SK-N-SH treated with all-trans-retinoic acid at 6 μM for 48 hours (cell line): ENCODE measurements at regions not wholly inside any gene's neighbourhood (a gene's known extent, or its start where the extent isn't known, plus 50 kb on each side); places are given as distances from the start of the nearest gene placed in this dataset.

Experiments used
- ATAC-seq: fragments of 200-7000 bp; cut with Tn5 transposase; 3 replicates; pipeline ENCODE4 v1.9.1; 2020; ENCODE audit warnings: mild to moderate bottlenecking, moderate library complexity
- ARNTL ChIP-seq: fragments of 450-650 bp; formaldehyde crosslinking; IDR thresholded peaks from 2 replicates; pipeline ENCODE4 v1.5.0; 2020; ENCODE audit warnings: low read depth, mild to moderate bottlenecking, moderate library complexity, borderline replicate concordance
- BACH2 ChIP-seq: fragments of 250-450 bp; sonication (Bioruptor Pico); IDR thresholded peaks from 2 replicates; pipeline ENCODE4 v1.9.0; 2021; ENCODE audit warnings: mild to moderate bottlenecking, borderline replicate concordance
- CSDC2 ChIP-seq: fragments of 250-450 bp; sonication (Bioruptor Pico); IDR thresholded peaks from 2 replicates; pipeline ENCODE4 v1.5.0; 2020; ENCODE audit warnings: mild to moderate bottlenecking, moderate library complexity
- ESRRG ChIP-seq: fragments of 250-450 bp; sonication (Bioruptor Pico); IDR thresholded peaks from 2 replicates; pipeline ENCODE4 v1.6.1; 2021; ENCODE audit warnings: mild to moderate bottlenecking
- GLIS3 ChIP-seq: fragments of 250-450 bp; sonication (Bioruptor Pico); IDR thresholded peaks from 2 replicates; pipeline ENCODE4 v1.5.0; 2020; ENCODE audit warnings: mild to moderate bottlenecking, moderate library complexity
- ISL1 ChIP-seq: fragments of 250-450 bp; sonication (Bioruptor Pico); IDR thresholded peaks from 2 replicates; pipeline ENCODE4 v2.1.2; 2022; ENCODE audit warnings: mild to moderate bottlenecking, moderate library complexity
- OSR1 ChIP-seq: fragments of 250-450 bp; sonication (Bioruptor Pico); IDR thresholded peaks from 2 replicates; pipeline ENCODE4 v1.8.0; 2022; ENCODE audit warnings: moderate library complexity, mild to moderate bottlenecking, inconsistent platforms
- PATZ1 ChIP-seq: fragments of 250-450 bp; sonication (Bioruptor Pico); IDR thresholded peaks from 2 replicates; pipeline ENCODE4 v1.8.0; 2020; ENCODE audit warnings: mild to moderate bottlenecking, moderate library complexity, borderline replicate concordance
- RARB ChIP-seq: fragments of 250-450 bp; sonication (Bioruptor Pico); IDR thresholded peaks from 2 replicates; pipeline ENCODE4 v1.8.0; 2021; ENCODE audit warnings: mild to moderate bottlenecking, moderate library complexity
- SNAI2 ChIP-seq: fragments of 250-450 bp; sonication (Bioruptor Pico); IDR thresholded peaks from 2 replicates; pipeline ENCODE4 v1.5.0; 2020; ENCODE audit warnings: mild to moderate bottlenecking, moderate library complexity
- TCF4 ChIP-seq: fragments of 250-450 bp; sonication (Bioruptor Pico); IDR thresholded peaks from 2 replicates; pipeline ENCODE4 v1.8.0; 2021; ENCODE audit warnings: mild to moderate bottlenecking, moderate library complexity, borderline replicate concordance
- TOX ChIP-seq: fragments of 250-450 bp; sonication (Bioruptor Pico); IDR thresholded peaks from 2 replicates; pipeline ENCODE4 v1.8.0; 2021; ENCODE audit warnings: mild to moderate bottlenecking, moderate library complexity, borderline replicate concordance
- TSHZ2 ChIP-seq: fragments of 250-450 bp; sonication (Bioruptor Pico); IDR thresholded peaks from 2 replicates; pipeline ENCODE4 v1.5.0; 2020; ENCODE audit warnings: mild to moderate bottlenecking, moderate library complexity
- ZC3H10 ChIP-seq: fragments of 250-450 bp; sonication (Bioruptor Pico); IDR thresholded peaks from 2 replicates; pipeline ENCODE4 v1.5.1; 2021; ENCODE audit warnings: mild to moderate bottlenecking, moderate library complexity
- ZFP3 ChIP-seq: fragments of 250-450 bp; sonication (Bioruptor Pico); IDR thresholded peaks from 2 replicates; pipeline ENCODE4 v1.5.0; 2020; ENCODE audit warnings: mild to moderate bottlenecking, moderate library complexity
- ZFP30 ChIP-seq: fragments of 450-650 bp; formaldehyde crosslinking; IDR thresholded peaks from 2 replicates; pipeline ENCODE4 v1.5.0; 2022; ENCODE audit warnings: mild to moderate bottlenecking, moderate library complexity
- ZNF565 ChIP-seq: fragments of 450-650 bp; formaldehyde crosslinking; conservative IDR thresholded peaks from 2 replicates; pipeline ENCODE4 v1.5.0; 2020; ENCODE audit warnings: low read depth, mild to moderate bottlenecking, moderate library complexity
- ZNF8 ChIP-seq: fragments of 450-650 bp; formaldehyde crosslinking; IDR thresholded peaks from 2 replicates; pipeline ENCODE4 v1.5.0; 2020; ENCODE audit warnings: mild to moderate bottlenecking, moderate library complexity
- TF ChIP-seq, protein P1 (sequence below): fragments of 250-450 bp; sonication (Bioruptor Pico); IDR thresholded peaks from 2 replicates; pipeline ENCODE4 v1.5.1; 2021; ENCODE audit warnings: mild to moderate bottlenecking, moderate library complexity

GRCh38 chr9:2469681-2470221 is 151.8 kb upstream of the VLDLR start:
- peak; percentile 96 for ATAC-seq
- TF ChIP-seq, protein P1, sequence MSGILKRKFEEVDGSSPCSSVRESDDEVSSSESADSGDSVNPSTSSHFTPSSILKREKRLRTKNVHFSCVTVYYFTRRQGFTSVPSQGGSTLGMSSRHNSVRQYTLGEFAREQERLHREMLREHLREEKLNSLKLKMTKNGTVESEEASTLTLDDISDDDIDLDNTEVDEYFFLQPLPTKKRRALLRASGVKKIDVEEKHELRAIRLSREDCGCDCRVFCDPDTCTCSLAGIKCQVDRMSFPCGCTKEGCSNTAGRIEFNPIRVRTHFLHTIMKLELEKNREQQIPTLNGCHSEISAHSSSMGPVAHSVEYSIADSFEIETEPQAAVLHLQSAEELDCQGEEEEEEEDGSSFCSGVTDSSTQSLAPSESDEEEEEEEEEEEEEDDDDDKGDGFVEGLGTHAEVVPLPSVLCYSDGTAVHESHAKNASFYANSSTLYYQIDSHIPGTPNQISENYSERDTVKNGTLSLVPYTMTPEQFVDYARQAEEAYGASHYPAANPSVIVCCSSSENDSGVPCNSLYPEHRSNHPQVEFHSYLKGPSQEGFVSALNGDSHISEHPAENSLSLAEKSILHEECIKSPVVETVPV = no peak
- no peak for TF ChIP-seq ZFP3 (CRISPR knock-in tag)
- no peak for TF ChIP-seq GLIS3
- no peak for TF ChIP-seq ZFP30 (CRISPR knock-in tag)
- no peak for TF ChIP-seq ARNTL (CRISPR knock-in tag)
- TF ChIP-seq BACH2 (CRISPR knock-in tag) = no peak
- TF ChIP-seq PATZ1 (CRISPR knock-in tag) = no peak
- no peak for TF ChIP-seq ZNF8
- TF ChIP-seq OSR1 (CRISPR knock-in tag) = no peak
- TF ChIP-seq ZC3H10 = no peak
- no peak for TF ChIP-seq CSDC2 (CRISPR knock-in tag)
- no peak for TF ChIP-seq ISL1 (CRISPR knock-in tag)
- TF ChIP-seq SNAI2 (CRISPR knock-in tag) = no peak

DNA sequence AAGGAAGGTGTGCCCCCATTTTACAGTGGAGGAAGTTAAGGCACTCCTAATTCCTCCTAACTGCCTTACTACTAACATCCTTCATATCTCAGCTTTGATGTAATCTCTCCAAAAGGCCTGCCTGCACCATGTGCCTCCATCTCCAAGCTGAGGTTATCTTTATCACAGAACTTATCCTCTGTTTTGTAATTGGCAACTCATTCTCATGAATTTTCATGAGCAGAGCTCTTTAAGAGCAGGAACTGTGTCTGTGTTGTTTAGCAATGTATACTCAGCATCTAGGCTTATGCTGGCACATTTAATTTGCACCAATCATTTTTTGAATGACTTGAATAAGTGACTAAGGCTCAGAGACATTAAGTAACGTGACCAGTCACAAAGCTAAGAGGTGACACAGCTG is 147.9 kb upstream of the VLDLR start:
- no peak for TF ChIP-seq BACH2 (CRISPR knock-in tag)
- no peak for TF ChIP-seq ESRRG (CRISPR knock-in tag)
- TF ChIP-seq, all 23 proteins: peak for 0
- ATAC-seq = no peak

DNA sequence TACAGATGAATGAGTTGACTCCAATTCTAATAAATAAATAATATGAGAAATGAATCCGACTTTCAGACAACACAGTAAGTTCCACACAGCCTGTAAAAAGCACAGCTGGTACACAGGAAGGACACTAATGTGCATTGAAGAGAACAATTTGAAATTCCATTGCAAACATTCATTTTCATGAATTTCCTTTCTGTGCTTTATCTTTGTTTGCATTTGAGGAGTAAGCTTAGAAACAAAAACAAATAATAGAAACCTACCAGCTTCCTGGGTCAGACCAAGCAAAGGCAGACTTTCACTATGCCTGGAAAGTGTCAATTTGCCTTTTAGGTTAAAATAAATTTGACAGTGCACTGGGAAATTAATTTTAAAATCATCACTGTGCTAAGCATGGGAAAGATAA is 143.8 kb upstream of the VLDLR start:
- no peak for ATAC-seq
- TF ChIP-seq RARB (CRISPR knock-in tag) (no peak), TCF4 (CRISPR knock-in tag) (0 out of 2 replicates have a peak, but pooled peaks have one; percentile 10), ZNF8 (no peak), SNAI2 (CRISPR knock-in tag) (no peak), CSDC2 (CRISPR knock-in tag) (no peak), ZFP30 (CRISPR knock-in tag) (no peak), TSHZ2 (no peak), BACH2 (CRISPR knock-in tag) (no peak)
- TF ChIP-seq, protein P1 = no peak

GRCh38 chr9:2478421-2478820 is 143.2 kb upstream of the VLDLR start:
- ATAC-seq = no peak
- TF ChIP-seq PATZ1 (CRISPR knock-in tag) (no peak), ZNF565 (CRISPR knock-in tag) (no peak), TCF4 (CRISPR knock-in tag) (no peak), TSHZ2 (no peak), TOX (no peak), ESRRG (CRISPR knock-in tag) (no peak), ZFP30 (CRISPR knock-in tag) (no peak), SNAI2 (CRISPR knock-in tag) (no peak), ZFP3 (CRISPR knock-in tag) (no peak), ZNF8 (no peak), GLIS3 (no peak)
- TF ChIP-seq, protein P1 = no peak
